ENCODE measurements at regions not wholly inside any gene's neighbourhood (a gene's known extent, or its start where the extent isn't known, plus 50 kb on each side); places are given as distances from the start of the nearest gene placed in this dataset.

- Histone ChIP-seq H3K27ac (no peak overlapping the region), H3K4me3 (no peak overlapping the region), H3K36me3 (ENCODE audit: low read depth, missing control alignments) (no peaks in the 10 kb centered on the region), H3K27me3 (no peaks in the 10 kb centered on the region), H3K9me3 (no peaks in the 10 kb centered on the region), H3K4me1 (no peaks in the 10 kb centered on the region)
- WGBS, 2 donors = 42 to 44% methylated on average over 2 of the region's 2 CpGs
- intact Hi-C loops (cut with DNase I; ENCODE audit: low total_unique reads) = no loop called here
- no peak for DNase-seq
- TF ChIP-seq CTCF (IDR thresholded peaks at IDR 0.05) = no peak
- no peak for TF ChIP-seq POLR2A (IDR thresholded peaks at IDR 0.05)
Measured at GRCh38 chr12:118922405-118922804, 58.9 kb upstream of the SRRM4 start.

- TF ChIP-seq CTCF (IDR thresholded peaks at IDR 0.05) = no peak
- TF ChIP-seq POLR2A (IDR thresholded peaks at IDR 0.05) = no peak
- Histone ChIP-seq H3K4me3 (no peak overlapping the region), H3K4me1 (no peaks in the 10 kb centered on the region), H3K27me3 (no peaks in the 10 kb centered on the region), H3K27ac (no peak overlapping the region), H3K9me3 (no peaks in the 10 kb centered on the region), H3K36me3 (ENCODE audit: low read depth, missing control alignments) (no peaks in the 10 kb centered on the region)
- DNase-seq = no peak
- 50 to 56% methylated on average over 1 of the region's 1 CpG for WGBS, 2 donors
- intact Hi-C loops (cut with DNase I; ENCODE audit: low total_unique reads) = no loop called here
Measured at GRCh38 chr12:118925407-118925806, 55.9 kb upstream of the SRRM4 start.

- H3K9me3 ChIP-seq = no peaks in the 10 kb centered on the region
- intact Hi-C loops (cut with DNase I; ENCODE audit: low total_unique reads) = no loop called here
- WGBS, 2 donors = 56 to 61% methylated on average over 3 of the region's 3 CpGs
- TF ChIP-seq CTCF (IDR thresholded peaks at IDR 0.05) (no peak), POLR2A (IDR thresholded peaks at IDR 0.05) (no peak)
- H3K27me3 ChIP-seq = no peaks in the 10 kb centered on the region
- no peak overlapping the region for H3K27ac ChIP-seq
- no peak for DNase-seq
- no peak overlapping the region for H3K4me3 ChIP-seq
- no peaks in the 10 kb centered on the region for H3K36me3 ChIP-seq (ENCODE audit: low read depth, missing control alignments)
- no peaks in the 10 kb centered on the region for H3K4me1 ChIP-seq
Measured at GRCh38 chr12:118925826-118926225, 55.5 kb upstream of the SRRM4 start.

Small RNA genes in the stretch of these regions (small RNA-seq; reads per million reads assigned to genes)
- gene RF00428 = 0 reads per million in 2 donors
- 0 reads per million in 2 donors for gene RNA5SP374
